Left cardiac atrium (tissue), 4 donors: ENCODE measurements at regions not wholly inside any gene's neighbourhood (a gene's known extent, or its start where the extent isn't known, plus 50 kb on each side); places are given as distances from the start of the nearest gene placed in this dataset.
A peak's percentile ranks its signal among the peaks of the same experiment; 100 is the strongest.

ENCODE experiments used
- ATAC-seq, 2 donors: fragments of 200-7000 bp; cut with Tn5 transposase; one replicate each; pipeline ENCODE4 v1.9.1; 2020; ENCODE audit warnings: mild to moderate bottlenecking in 2 of 2, moderate library complexity in 2 of 2
- DNase-seq: peaks from one replicate; pipeline ENCODE4 v3.0.0-alpha.2; 2020
- intact Hi-C, 2 donors: fragments of 100-400 bp; cut with DNase I; formaldehyde crosslinking; loops; one replicate each; pipeline versions ENCODE4 v1.14.1 to v1.15.1; 2022 to 2023
- donor health status: DM: no; HTN: yes; CAD: no.
- donor health status: DM: no; HTN: yes; CAD: no; lungs with severe emphysema.
- donor health status: DM: yes; HTN: yes; CAD: no.
- donor health status: Dilated cardiomyopathy.

DNA sequence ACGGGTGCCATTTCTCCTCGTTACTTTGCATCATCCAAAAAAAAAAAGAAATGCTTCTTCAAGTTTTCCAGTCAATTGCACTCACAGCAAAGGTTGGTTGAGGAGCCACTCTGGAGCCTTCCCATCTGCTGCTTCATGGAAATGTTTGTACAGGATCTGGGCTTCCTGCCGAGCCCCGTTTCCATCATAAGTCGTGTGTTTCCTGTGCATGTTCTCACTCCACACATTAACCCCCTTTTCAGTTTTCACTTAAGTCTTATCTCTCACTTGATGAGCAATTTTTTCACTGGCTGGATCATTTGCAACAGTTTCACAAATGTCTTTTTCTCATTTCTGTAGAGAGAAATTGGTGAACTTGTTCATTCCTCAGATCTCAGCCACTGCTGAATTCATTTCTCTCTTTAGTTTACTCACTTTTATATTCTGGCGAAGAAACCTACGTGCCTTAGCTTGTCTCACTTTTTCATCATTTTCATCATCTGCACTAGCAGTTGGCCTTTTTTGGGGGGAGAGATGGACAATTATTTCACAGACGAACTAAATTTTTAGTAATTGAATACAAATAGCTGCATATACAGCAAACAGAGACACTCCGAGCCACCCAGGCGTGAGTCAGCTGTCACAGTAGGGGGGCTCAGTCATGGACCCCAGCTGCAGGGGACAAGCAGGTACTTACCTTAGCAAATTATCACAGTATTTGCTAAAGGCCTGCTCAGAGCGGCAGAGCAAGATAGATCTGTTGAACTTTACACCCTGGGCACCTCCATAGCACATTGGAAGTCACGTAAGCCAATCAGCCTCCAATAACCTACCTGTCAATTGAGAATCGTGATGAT is 750.8 kb upstream of the ID2 start:
- ATAC-seq (peak; percentile 34 to 61), DNase-seq (peak; percentile 63)
- intact Hi-C loops: no loop called here

DNA sequence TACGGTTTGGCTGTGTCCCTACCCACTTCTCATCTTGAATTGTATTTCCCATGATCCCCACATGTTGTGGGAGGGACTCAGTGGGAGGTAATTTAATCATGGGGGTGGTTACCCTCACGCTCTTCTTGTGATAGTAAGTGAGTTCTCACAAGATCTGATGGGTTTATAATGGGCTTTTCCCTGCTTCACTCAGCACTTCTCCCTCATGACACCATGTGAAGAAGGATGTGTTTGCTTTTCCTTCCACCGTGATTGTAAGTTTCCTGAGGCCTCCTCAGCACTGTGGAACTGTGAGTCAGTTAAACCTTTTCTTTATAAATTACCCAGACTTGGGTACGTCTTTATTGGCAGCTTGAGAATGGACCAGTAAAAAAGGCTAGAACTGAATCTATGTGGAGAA is 750.0 kb upstream of the ID2 start:
- ATAC-seq (no peak), DNase-seq (no peak)
- intact Hi-C loops: no loop called here

DNA sequence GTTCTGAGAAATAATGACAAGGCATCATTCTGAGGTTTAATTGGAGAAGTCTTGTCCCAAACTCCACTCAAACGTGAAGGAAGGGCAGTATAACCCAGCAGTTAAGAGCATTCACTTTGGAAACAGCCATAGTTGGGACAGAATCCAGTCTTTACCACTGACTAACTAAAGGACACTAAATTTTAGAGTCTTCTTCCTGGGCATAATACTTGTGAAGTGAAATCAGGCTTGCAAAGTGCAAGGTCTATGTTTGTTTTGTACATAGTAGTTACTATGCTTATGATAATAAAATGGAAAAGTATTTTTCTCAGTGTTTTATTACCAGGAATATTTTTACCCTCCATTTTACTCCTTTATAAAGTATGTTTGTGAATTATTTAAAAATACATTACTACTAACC is 748.2 kb upstream of the ID2 start:
- no peak for ATAC-seq
- intact Hi-C loops: no loop called here

DNA sequence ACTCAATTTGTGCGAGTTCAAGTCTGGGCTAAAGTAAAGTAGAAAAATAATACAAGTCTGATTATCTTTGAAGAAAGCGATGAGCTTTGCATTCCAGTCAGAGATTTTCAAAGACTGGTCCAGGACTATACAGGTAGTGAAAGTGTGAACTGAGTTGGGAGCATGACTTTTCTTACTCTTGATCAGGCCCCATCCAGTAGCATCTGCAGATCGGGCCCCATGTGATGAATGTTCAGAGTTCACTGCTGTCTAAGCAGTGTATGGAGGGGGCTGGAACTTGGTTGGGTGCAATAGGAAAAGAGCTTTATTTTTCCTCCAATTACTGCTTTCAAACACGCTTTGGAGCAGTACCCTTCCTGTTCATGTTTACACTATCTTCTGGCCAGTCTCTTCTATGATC is 747.4 kb upstream of the ID2 start:
- DNase-seq (no peak), ATAC-seq (no peak)
- intact Hi-C loops: no loop called here

More for the DNA sequence above, 748.2 kb upstream of the ID2 start:
- DNase-seq: no peak

DNA sequence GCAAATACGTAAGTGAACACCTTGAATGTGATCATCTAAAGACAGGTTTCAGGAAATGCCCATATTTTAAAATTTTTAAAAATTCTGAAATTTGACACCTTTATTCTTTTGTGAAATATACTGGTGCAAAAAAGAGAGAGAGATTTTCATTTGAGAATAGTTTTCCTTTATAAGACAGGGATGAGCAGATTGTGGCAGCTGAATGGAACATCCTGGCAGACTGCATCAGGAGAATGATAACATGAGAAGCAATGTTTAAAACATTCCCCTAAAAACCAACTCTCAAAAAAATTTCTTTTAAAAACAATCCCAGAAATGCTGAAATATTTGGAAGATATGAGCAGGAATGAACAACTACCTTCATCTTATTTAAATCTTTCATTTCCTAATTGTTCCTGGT is 744.8 kb upstream of the ID2 start:
- no peak for ATAC-seq
- intact Hi-C loops: no loop called here
- no peak for DNase-seq

DNA sequence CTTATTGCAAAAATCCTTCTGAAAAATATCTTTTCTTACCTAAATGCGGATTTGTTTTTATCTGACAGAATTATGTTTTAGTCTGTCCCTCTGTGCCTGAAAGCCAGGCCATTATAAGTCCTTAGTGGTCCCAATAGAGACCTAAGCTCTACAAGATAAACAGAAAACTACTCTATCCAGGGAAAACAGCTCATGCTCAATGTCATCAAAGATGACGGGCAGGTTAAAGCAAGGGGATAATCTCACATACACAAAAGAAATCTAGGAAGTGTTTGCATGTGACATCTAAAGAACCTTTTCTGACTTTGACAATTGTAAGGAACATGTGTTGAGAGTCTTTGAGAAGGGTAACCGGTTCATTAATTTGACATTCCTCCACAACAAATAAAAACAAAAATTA is 741.1 kb upstream of the ID2 start:
- no peak for ATAC-seq
- intact Hi-C loops: no loop called here

DNA sequence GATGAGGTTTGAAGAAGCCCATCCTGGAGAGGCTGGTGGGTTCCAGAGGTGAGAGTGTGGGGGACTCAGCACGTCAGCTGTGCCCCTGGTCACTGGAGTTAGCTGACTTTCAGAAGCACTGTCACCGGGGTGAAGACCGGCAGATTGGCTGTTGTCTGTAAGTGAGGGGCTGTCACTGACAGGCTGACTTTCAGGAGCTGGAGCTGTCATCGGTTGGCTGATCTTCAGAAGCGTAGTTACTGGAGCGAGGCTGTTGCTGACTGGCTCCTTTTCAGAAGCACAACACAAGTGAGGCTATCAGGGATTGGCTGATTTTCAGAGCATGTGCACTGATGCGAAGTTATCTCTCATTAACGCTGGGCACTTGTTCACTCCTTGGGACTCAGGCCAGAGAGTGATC is 738.4 kb upstream of the ID2 start:
- no peak for DNase-seq
- ATAC-seq: no peak
- intact Hi-C loops: no loop called here

More for the DNA sequence above, 741.1 kb upstream of the ID2 start:
- no peak for DNase-seq

DNA sequence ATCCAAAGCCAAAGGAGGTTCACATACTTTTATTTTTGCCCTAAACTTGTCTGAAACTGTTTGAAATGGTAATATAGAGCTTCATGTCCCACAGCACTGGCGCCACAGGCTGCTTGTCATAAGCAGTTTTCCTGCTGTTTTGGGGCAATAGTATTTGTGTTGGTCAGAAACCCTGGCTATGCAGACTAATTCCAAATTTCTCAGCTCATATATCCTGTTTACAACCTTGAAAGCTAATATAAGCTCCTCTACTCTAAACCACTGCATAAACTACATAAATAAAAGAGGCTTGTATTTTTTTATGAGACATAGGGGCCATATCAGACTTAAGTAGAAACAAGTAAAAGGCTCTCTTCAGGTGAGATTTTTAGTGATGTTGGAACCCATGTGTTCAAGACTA is 736.8 kb upstream of the ID2 start:
- DNase-seq: no peak
- no peak for ATAC-seq
- intact Hi-C loops: no loop called here

DNA sequence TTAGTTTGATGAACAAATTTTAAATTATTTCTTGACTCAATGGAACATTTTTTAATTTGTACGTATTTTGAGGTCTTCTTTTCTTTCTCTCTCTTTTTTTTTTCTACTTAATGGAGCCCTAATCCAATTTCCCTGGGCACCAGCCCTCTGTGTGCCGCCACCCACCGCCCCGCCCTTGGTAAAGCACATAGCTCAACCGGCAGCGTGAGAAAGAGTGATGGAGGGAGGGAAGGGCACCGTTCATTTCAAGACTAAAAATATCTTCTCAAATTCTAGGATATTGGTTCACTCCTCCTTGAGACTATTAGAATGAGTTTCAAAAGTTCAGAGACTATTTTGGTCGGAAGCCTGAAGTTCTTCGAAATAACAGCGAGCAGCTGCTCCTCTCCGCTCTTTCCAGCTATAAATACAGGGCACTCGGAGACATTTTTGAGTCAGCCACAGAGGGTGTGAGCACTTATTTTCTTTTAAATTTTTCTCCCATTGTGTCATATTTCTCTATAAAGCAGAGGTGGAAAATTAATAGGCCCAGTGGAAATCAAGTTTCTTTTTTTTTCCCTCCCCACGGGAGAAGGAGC is 731.7 kb upstream of the ID2 start:
- no peak for DNase-seq
- no peak for ATAC-seq
- intact Hi-C loops: no loop called here

DNA sequence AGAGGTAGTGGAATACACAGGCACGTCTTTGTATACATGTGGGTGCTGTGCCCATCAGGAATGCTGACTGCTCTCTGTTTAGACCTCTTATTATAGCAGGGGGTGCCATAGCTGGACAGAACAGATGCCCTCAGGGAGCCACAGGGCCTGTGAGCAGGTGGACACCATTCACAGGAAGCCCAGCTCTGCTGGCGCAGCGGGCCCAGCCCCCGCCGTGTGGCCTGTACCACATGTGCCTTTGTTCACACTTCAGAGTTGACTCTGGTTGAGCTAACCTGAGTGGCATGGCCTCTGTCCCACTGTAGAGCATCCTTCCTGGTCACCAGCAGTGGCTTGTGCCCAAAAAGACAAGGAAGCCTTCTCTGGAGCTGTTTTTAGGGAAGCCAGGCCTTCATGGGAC is 730.9 kb upstream of the ID2 start:
- intact Hi-C loops: no loop called here
- DNase-seq (no peak), ATAC-seq (no peak)

DNA sequence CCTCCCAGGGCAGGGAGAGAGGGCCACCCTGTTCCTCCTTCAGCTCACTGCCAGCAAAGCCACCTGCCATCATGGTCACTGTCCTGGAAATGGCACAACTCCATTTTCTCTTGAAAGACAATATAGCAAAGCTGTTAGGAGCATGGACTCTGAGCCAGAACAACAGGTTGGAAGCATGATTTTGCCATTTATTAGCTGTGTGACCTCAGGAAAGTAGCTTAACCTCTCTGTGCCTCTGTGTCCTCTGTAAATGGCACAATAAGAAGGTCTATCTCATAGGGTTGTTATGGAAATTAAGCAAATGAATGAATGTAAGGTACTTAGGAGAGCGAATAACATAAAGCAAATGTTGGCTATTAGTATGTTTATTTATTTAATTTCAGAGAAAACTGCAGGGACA is 730.4 kb upstream of the ID2 start:
- no peak for DNase-seq
- no peak for ATAC-seq
- intact Hi-C loops: no loop called here

DNA sequence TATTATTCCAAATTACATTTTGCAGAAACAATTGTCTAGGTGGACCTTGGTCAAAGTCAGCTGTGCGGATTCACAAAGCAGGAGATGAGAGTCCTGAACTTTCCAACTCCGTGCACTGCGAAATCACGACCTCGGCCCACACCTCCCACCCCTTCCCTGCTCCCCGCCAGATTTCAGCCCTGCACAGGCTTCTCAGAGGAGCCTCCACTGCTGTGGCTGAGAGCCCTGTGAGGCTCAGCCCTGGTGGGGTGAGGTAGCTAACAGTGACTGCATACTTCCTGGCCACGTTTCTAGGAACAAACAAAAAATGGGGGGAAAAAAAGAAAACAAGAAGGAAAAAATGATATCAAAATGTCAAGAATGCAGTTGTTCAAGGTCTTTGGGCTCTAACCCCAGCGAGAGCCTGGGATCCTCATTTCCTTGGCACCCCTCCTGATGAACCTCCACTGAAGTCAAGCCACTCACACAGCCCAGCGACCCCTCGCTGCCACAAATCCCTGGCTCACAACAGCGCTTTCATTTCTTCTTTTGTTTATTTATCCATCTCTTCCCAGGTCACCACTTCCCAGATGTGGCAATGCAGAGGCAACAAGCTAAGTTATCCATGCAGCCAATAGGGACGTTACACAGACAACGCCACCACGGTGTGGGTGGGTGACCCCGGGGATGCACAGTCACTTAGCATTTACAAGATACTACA is 729.7 kb upstream of the ID2 start:
- DNase-seq: no peak
- intact Hi-C loops: no loop called here
- ATAC-seq: no peak

DNA sequence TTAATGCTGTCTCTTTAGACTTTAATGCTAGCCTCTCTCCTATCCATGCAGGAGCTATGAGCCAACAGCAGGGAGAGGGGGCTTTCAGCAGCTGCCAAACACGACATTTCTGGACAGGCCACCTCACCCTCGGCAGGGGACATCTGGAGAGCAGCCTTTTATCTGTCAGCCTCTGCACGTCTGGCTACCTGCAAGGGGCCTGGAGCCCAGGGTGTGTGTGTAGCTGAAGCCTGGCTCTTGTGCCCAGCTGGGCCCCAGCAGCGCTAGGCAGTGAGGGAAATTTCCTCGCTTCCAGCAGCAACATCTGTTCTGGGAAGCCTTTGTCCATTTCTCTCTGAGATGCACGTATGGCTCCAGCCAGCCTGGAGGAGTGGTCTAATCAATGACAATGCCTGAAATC is 728.7 kb upstream of the ID2 start:
- no peak for DNase-seq
- no peak for ATAC-seq
- intact Hi-C loops: no loop called here

DNA sequence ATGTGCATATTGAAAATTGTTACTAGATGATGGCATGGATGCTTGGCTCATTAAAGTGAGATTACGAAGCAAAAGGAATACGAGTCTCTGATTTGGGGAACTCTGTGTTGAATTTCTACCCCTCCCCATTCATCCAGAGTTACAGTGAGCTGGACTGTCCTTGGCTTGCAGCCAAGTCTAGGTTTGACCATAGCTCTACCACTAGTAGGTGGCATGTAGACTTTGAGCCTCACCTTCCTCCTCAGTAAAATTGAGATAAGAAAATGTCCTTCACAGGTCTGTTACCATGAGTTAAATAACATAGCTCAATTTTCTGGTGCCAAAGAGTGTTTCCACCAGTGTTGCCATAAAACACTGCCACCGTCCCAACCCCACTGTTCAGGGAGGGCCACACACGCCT is 727.6 kb upstream of the ID2 start:
- ATAC-seq (no peak), DNase-seq (no peak)
- intact Hi-C loops: no loop called here

DNA sequence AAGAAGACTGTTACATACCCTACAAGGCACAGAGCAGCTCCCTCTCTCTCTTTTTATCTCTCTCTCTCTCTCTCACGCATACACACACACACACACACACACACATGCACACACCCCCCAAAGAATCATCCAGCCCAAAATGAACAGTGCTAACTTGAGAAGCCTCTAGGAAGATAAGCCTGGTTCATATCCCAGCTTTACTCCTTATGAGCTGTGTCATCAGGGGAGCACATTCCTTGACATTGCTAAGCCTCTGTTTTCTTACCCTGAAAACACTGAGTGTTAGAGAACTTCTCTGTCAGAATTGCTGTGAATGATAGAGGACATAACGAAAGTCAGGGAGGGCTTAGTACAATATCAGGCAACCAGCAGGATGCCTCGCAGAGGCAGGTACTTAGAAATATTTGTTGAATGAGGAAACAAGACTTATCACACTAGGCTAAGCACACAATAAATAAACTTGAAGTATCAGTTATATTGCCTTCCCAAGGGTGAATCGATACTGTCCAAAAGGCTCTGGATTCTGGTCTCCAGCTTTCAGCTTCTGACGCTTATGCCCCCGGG is 725.6 kb upstream of the ID2 start:
- intact Hi-C loops: no loop called here
- DNase-seq (no peak), ATAC-seq (peak in 1 of 2 donors; percentile 59)

DNA sequence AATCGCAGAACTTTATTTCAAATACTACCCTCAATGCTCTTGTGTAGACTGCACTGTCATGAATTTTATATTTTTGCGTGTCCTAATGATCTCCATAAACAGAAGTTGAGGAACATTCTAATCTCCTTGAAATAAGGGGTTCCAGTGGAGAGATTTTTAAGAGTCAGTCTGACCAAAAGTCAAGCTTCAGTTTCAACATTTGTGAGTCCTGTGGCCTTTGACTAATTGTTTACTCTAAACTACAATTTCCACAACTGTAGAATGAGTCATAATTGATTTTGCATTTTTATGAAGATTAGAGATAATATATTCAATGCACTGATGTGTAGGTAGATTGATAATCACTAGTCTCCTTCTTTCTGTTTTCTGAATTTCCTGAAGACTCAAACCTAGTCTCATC is 720.3 kb upstream of the ID2 start:
- no peak for DNase-seq
- no peak for ATAC-seq
- intact Hi-C loops: no loop called here

DNA sequence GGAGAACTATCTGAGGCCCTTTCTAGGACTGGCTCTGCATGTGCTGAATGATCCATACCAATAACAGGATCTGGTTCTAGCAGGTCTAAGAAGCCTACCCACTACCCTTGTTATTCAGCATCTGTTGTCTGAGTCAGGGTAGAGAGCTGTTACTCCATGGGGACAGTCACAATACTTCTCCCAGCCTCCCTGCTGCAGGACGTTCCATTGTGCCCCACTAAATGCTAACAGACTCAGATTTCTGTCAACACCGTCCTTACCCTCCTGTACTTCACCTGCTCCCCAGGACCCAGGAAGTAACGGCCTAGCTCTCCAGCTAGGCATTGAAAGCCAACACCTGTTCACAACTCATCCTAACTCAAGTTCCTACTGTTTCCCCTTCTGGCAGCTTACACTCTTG is 719.7 kb upstream of the ID2 start:
- no peak for ATAC-seq
- DNase-seq: no peak
- intact Hi-C loops: no loop called here

DNA sequence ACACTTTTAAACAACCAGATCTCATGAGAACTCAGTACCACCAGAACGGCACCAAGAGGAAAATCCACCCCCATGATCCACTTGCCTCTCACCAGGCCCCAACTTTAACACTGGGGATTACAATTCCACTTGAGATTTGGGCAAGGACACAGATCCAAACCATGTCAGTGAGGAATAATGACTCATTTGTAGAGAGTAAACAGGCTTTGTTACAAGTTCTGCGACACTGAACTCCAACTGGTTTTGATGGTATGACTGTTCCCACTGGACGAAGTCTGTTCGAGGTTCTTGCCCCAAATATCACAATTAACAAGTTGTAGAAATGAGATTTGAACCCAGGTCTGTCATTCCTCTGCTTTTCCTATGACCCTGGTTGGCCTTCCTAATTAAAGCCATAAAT is 718.1 kb upstream of the ID2 start:
- intact Hi-C loops: no loop called here
- no peak for DNase-seq
- no peak for ATAC-seq

DNA sequence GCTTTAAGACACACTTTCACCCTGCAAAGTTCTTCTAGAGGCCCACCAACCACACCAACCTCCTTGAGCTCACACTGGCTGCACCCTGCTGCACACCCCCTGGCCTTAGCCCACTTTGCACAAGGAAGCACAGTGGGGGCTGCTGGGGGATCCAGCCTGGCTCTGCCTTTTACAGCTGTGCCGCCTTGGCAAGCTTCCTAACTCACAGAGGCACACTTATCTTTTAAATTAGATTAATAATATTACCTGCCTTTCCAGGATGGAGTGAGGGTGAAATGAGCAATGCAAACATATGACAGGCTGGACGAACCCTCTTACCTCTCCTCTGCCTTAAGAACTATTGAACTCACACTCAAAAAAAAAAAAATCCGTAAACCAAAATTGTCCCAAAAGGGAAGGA is 715.8 kb upstream of the ID2 start:
- DNase-seq: no peak
- intact Hi-C loops: no loop called here
- ATAC-seq: no peak

DNA sequence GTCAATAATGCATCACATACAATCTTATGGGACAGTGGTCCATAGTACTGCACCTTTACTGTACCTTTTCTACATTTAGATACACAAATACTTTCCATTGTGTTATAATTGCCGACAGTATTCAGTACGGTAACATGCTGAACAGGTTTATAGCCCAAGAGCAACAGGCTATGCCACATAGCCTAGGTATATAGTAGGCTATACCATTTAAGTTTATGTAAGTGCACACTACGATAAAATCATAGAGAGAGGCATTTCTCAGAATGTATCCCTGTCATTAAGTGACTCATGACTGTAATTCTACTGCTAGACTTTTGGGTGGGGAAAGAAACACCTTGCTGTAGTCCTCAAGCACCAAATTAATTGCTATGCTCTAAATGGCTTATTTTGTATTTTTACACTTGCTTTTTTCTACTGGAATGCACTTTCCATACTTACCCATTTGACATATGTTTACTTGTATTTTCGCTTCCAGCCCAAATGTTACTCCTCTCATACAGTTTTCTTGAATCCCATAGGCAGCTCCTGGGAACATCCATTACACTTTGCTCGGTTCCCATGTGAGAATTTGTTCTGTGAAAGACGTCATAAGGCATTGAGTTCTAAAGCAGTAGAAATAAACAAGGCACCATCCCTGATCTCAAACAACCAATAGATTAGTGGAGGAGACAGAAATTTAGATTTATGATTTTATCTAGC is 714.0 kb upstream of the ID2 start:
- DNase-seq: no peak
- intact Hi-C loops: no loop called here
- no peak for ATAC-seq
